Transverse colon (tissue), 4 donors: ENCODE measurements at regions not wholly inside any gene's neighbourhood (a gene's known extent, or its start where the extent isn't known, plus 50 kb on each side); places are given as distances from the start of the nearest gene placed in this dataset.

Experiments used
- DNase-seq: peaks from one replicate; pipeline ENCODE4 v3.0.0-alpha.2; 2019
- H3K27ac ChIP-seq, 4 donors: fragments of 200-600 bp; sonication (generic); 2 replicates each; pipeline ENCODE4 v1.5.1; 2016 to 2018; ENCODE audit warnings: inconsistent platforms in 4 of 4
- H3K27me3 ChIP-seq: fragments of 200-600 bp; sonication (generic); 2 replicates; pipeline ENCODE4 v1.5.1; 2017; ENCODE audit warnings: inconsistent platforms
- H3K36me3 ChIP-seq, 4 donors: fragments of 200-600 bp; sonication (generic); 2 replicates each; pipeline ENCODE4 v1.5.1; 2017 to 2019; ENCODE audit warnings: inconsistent platforms in 4 of 4
- H3K4me1 ChIP-seq, 4 donors: fragments of 200-600 bp; sonication (generic); 2 replicates each; pipeline ENCODE4 v1.5.1; 2017 to 2020; ENCODE audit warnings: inconsistent platforms in 4 of 4
- H3K4me3 ChIP-seq, 4 donors: fragments of 200-600 bp; sonication (generic); 1 replicate in 1 of 4; 2 replicates in 3 of 4; pipeline versions ENCODE4 v1.5.1 to v1.6.1; 2017 to 2019; ENCODE audit warnings: inconsistent platforms in 4 of 4
- H3K9me3 ChIP-seq, 2 donors: fragments of 200-600 bp; sonication (generic); 2 replicates each; pipeline ENCODE4 v1.5.1; 2017 to 2019; ENCODE audit warnings: inconsistent platforms in 2 of 2
- EP300 ChIP-seq: sonication (generic); formaldehyde crosslinking; IDR thresholded peaks from one replicate; pipeline ENCODE4 v1.6.1; 2017; ENCODE audit warnings: antibody characterized with exemption, low read depth
- POLR2A ChIP-seq: fragments of 450-650 bp; IDR thresholded peaks from one replicate; pipeline ENCODE4 v1.6.1; 2016; ENCODE audit warnings: antibody characterized with exemption, mild to moderate bottlenecking, moderate library complexity
- POLR2AphosphoS5 ChIP-seq, 3 donors: sonication (generic); formaldehyde crosslinking; IDR thresholded peaks; one replicate each; pipeline ENCODE4 v1.6.1; 2016; ENCODE audit warnings: antibody characterized with exemption in 3 of 3
- WGBS, 2 donors: methylation state at CpG; one replicate each; pipeline ENCODE4 v1.1.5; 2018; ENCODE audit warnings: low coverage in 1 of 2; 5-methylcytosine and 5-hydroxymethylcytosine counted together
- in situ Hi-C, 4 donors: fragments of 200-750 bp; cut with MboI; loops; one replicate each; pipeline versions ENCODE4 v1.15.0 to v1.15.1; 2017; ENCODE audit warnings: low sequenced_read_pairs in 3 of 4, low pct_ligation_motif_present in 1 of 4, low pct_unique_long_range_greater_than_20kb in 1 of 4
- intact Hi-C: fragments of 100-400 bp; cut with DNase I; formaldehyde crosslinking; loops from one replicate; pipeline ENCODE4 v1.15.1; 2023; ENCODE audit warnings: low total_unique reads
- TF ChIP-seq, protein P1 (sequence below), 5 experiments: fragments of 200-600 bp in 3 of 5; fragments of 450-650 bp in 2 of 5; sonication (generic) in 3 of 5; IDR thresholded peaks; 1 replicate in 2 of 5; 2 replicates in 3 of 5; pipeline ENCODE4 v1.5.1; 2016 to 2017; ENCODE audit warnings: antibody characterized with exemption in 5 of 5, inconsistent platforms in 3 of 5, mild to moderate bottlenecking in 2 of 5, moderate library complexity in 1 of 5

DNA sequence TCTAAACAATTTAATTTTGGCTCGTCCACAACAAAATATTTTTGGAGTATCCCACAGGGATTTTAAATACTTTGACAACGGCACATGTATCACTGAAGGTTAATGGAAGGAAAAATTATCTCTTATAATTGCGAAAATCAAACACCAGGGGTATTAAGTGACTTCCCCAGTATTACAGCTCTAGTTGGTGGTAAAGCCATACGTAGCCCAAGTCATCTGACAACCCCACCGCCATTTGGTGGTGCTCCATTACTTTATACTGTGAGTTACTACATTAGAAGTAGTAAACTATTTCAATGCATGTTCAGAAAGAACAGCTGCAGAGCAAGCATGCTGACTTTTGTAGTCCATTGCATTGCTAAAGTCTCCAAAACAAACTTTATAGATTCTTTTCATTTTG lies 179.7 kb downstream of the HGF start:
- Histone ChIP-seq H3K27me3 (no peaks in the 10 kb centered on the region), H3K27ac (no peak overlapping the region), H3K4me1 (no peaks in the 10 kb centered on the region), H3K9me3 (no peaks in the 10 kb centered on the region), H3K36me3 (no peaks in the 10 kb centered on the region), H3K4me3 (no peak overlapping the region)
- intact Hi-C loops: no loop called here
- WGBS, 2 donors: 65 to 77% methylated on average over 3 to 5 of the region's 5 CpGs
- in situ Hi-C loops: no loop called here
- no peak for TF ChIP-seq POLR2AphosphoS5 (IDR thresholded peaks at IDR 0.05)
- DNase-seq: no peak

DNA sequence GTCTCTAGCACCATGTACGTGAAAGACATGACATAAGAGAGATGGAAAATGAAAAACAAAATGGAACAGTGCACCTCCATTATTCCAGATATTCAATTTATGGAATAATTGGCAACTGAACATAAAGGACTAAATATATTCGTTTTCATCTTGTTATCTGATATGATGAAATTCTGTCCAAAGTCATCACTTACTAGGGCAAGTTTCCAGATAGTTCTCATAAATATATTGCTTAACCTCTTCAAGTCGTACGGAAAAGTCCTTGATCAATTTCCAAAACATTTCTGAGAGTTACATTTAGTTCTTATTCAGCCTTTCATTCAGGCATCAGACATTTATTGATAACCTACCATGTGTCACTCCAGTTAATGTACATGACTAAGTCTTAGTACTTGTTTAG lies 185.2 kb downstream of the HGF start:
- Histone ChIP-seq H3K27ac (no peak overlapping the region), H3K27me3 (no peaks in the 10 kb centered on the region), H3K36me3 (no peaks in the 10 kb centered on the region), H3K4me1 (no peaks in the 10 kb centered on the region), H3K4me3 (no peak overlapping the region), H3K9me3 (no peaks in the 10 kb centered on the region)
- in situ Hi-C loops (no loop called here), intact Hi-C loops (no loop called here)
- WGBS, 2 donors: 76 to 82% methylated on average over 4 of the region's 4 CpGs
- TF ChIP-seq POLR2A: no peak
- TF ChIP-seq EP300: no peak
- TF ChIP-seq POLR2AphosphoS5 (IDR thresholded peaks at IDR 0.05): no peak
- TF ChIP-seq, protein P1, sequence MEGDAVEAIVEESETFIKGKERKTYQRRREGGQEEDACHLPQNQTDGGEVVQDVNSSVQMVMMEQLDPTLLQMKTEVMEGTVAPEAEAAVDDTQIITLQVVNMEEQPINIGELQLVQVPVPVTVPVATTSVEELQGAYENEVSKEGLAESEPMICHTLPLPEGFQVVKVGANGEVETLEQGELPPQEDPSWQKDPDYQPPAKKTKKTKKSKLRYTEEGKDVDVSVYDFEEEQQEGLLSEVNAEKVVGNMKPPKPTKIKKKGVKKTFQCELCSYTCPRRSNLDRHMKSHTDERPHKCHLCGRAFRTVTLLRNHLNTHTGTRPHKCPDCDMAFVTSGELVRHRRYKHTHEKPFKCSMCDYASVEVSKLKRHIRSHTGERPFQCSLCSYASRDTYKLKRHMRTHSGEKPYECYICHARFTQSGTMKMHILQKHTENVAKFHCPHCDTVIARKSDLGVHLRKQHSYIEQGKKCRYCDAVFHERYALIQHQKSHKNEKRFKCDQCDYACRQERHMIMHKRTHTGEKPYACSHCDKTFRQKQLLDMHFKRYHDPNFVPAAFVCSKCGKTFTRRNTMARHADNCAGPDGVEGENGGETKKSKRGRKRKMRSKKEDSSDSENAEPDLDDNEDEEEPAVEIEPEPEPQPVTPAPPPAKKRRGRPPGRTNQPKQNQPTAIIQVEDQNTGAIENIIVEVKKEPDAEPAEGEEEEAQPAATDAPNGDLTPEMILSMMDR (IDR thresholded peaks at IDR 0.05): no peak
- DNase-seq: no peak

DNA sequence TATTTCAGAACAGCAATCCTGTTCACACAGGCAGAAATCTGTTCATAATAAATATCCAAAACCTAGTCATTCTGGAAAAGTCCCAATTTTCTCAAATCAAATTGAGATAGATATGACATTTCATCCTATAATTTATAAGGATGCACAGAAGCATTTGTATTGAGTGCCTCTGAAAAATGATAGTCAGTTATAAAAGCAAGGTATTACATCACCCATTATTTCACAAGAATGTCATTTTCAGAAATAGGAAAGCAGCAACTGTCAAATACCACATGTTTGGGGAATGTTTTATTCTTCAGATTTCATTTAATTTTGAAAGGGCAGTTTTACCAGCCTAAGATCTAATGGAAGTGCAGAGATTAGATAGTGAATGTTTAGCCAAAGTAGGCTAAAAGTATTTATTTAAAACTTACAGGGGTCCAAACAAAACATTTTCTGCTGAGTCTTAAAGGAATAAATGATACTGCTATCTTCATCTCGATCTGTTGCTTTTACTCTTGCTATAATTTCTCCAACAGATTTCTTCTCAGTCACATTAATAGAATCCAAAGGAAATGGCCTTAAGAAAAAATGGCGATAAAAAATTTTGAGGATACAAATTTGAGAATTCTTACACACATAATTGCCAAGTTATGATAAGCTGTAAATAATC lies 185.8 kb downstream of the HGF start:
- H3K9me3 ChIP-seq: no peaks in the 10 kb centered on the region
- H3K27ac ChIP-seq: no peak overlapping the region
- no peaks in the 10 kb centered on the region for H3K27me3 ChIP-seq
- DNase-seq: no peak
- H3K4me1 ChIP-seq: no peaks in the 10 kb centered on the region
- no peak overlapping the region for H3K4me3 ChIP-seq
- TF ChIP-seq, protein P1 (IDR thresholded peaks at IDR 0.05): no peak
- TF ChIP-seq POLR2A (no peak), POLR2AphosphoS5 (IDR thresholded peaks at IDR 0.05) (no peak), EP300 (no peak)
- in situ Hi-C loops (no loop called here), intact Hi-C loops (no loop called here)
- H3K36me3 ChIP-seq: no peaks in the 10 kb centered on the region
- WGBS, 2 donors: 59 to 70% methylated on average over 2 of the region's 2 CpGs

DNA sequence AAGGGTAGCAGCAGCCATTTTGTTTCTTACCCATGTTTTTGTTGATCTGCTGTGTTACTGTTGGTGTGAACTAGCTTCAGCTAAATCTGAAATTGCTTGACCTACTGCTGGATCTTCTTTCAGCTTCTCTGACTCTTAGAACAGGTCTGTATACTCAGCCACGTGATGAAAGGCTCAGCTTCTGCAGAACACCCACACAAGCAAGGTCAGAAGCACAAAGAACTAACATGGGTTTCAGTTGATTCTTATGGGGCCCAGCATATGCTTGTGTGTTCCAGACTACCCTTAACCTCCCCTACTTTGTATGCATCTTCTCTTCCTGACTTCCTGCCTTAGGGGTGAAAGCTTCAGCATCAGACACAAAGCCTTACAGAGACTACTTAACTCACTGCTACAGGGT lies 186.8 kb downstream of the HGF start:
- H3K9me3 ChIP-seq: no peaks in the 10 kb centered on the region
- no peaks in the 10 kb centered on the region for H3K27me3 ChIP-seq
- TF ChIP-seq POLR2AphosphoS5 (IDR thresholded peaks at IDR 0.05): no peak
- no peak for TF ChIP-seq POLR2A
- no peak for TF ChIP-seq EP300
- TF ChIP-seq, protein P1 (IDR thresholded peaks at IDR 0.05): no peak
- H3K36me3 ChIP-seq: no peaks in the 10 kb centered on the region
- in situ Hi-C loops: no loop called here
- no peak overlapping the region for H3K27ac ChIP-seq
- WGBS, 2 donors: 42 to 43% methylated on average over 1 of the region's 1 CpG
- intact Hi-C loops: no loop called here
- DNase-seq: no peak
- no peak overlapping the region for H3K4me3 ChIP-seq
- no peaks in the 10 kb centered on the region for H3K4me1 ChIP-seq
